Germinal center (tissue), 1 donor: ENCODE measurements at regions not wholly inside any gene's neighbourhood (a gene's known extent, or its start where the extent isn't known, plus 50 kb on each side); places are given as distances from the start of the nearest gene placed in this dataset.
A peak's percentile ranks its signal among the peaks of the same experiment; 100 is the strongest.

Experiments used
- DNase-seq: peaks from one replicate; pipeline ENCODE4 v3.0.0; 2012; ENCODE audit warnings: mixed read lengths, low spot score

DNA sequence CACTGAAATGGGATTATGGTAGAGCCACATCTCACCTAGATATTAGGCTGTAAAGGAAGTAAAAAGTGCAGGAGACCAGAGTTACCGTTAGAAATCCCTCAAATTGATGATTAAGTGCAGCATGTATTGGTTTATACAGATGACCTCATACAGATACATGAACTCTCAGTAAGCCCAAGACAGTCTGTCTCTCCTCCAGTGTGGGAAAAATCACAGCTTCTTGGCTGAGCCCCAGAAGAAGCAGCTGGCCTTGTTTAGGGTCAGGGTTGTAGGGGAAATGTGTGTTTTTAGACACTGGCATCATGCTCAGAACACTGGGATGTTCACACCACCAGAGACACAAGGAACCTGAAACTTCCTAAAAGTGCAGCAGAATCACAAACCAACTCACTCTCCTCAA lies 135.9 kb downstream of the KATNIP start:
- no peak for DNase-seq

DNA sequence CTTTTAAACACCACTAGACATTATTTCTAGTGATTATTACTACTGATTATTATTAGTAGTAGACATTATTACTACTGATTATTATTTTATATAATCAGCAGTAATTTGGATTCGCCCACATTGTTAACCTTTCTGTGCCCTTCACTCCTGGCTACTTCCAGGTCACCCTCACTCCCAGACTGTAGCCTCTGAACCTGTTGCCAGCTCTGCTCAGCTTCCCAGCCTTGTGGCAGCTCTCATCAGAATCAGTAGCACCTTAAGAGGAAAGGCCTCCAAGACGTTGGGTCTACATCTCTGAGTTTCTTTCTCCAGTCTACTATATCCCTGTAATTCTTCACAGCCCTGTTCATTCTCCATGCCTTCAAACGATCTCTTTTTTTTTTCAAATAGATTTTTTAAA lies 137.0 kb downstream of the KATNIP start:
- DNase-seq, result no peak

DNA sequence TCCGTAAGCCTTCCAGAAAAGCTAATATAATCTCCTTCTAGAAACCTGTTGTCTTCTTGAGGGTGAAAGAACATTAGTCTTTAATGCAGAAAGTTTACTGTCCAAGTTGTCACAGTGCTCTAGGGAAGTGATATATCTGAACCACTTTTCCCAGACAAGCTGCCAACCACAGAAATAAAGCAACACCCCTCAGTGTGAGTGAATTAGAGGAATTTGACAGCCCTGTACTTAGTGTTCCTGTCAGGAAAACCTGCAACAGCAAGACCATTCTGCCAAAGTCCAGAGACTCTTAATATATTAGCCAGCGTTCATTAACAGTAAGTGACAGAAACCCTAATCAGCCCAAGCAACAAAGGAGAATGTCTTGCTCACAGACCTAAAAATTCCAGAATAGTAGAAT lies 137.7 kb downstream of the KATNIP start:
- no peak for DNase-seq

DNA sequence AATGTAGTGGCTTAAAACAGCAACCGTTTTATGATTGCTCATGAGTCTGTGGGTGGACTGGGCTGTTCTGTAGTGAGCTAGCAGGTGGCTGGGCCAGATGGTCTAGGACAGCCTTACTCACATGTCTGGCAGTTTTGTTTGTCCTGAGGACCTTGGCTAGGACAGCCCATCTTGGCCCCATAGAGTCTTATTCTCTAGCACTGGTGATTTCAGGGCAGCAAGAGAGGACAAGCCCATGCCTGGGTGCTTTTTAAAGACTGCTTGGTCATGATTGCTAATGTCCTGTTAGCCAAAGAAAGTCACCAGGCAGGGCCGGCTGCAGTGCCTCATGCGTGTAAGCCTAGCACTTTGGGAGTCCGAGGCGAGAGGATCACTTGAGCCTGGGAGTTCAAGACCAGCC lies 139.8 kb downstream of the KATNIP start:
- no peak for DNase-seq

DNA sequence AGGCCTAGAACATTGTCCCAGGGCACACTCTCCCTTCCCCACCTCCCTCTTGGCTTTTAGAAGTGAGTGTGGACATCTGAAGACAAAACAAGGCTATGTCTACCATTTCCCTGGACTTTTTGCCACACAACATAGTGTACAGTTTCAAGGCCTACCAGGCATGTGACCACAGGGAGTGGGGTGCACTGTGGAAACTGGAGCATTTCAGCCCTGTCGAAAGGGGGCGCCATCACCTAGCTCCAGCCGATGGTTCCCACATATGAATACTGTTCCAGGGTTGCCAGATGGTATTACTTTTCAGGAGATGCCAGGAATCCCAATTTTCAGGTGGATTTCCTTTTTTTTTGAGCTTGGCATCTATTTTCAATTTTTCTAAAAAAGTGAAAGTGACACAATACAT lies 140.7 kb downstream of the KATNIP start:
- peak; percentile 27 for DNase-seq

DNA sequence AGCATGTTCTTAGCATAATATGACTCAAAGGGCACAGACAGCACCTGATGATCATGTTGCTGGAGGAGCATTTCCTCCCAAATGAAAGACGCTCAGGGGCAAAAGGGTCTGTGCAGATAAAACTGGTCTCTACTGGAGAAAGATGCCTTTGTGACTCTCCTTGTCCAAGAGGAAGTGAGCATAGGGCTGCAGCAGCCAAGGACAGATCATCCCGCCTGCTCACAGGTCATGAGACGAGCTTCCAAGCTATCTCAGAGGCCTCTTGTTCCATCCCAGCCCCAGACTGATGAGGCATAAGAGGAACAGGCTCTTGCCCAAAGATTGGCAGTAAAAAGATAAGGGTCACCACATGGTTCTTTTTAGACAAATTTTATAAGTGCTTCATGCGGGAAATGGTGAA lies 141.8 kb downstream of the KATNIP start:
- DNase-seq, result no peak

DNA sequence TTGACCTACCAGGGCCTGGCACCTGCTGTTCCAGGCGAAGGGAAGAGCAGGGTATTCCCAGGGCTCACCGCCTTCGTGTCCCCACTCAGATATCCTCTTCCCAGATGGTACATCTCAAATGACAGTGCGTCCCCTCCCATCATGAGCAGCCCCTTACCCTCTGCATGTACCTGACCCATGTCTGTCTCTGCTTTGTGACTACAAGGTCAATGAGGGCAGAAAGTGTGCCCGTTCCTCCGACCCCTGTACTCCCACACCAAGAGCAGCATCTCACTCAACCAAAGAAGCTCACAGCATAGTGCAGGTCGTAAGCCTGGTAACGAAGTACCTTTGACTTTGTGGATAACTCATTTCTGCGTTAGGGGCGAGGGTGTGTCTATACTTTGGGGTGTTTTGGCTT lies 142.6 kb downstream of the KATNIP start:
- DNase-seq, result no peak

DNA sequence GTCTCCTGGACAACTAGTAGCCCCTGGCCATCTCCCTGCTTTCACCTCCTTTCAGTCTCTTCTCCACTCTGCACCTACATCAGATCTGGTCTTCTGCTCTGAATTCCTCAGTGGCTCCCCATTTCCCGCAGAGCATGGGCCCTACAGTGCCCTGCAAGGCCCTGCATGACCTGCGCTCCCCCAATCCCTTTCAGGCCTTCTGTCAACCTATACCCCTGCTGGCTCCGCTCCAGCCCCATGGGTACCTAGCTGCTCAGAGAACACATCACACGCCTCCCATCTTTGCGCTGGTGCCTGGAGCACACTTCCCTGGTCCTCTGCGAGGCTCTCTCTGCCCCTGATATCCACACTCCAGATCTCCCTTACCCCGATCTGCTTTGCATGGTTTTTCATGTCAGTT lies 145.2 kb downstream of the KATNIP start:
- DNase-seq, result no peak

DNA sequence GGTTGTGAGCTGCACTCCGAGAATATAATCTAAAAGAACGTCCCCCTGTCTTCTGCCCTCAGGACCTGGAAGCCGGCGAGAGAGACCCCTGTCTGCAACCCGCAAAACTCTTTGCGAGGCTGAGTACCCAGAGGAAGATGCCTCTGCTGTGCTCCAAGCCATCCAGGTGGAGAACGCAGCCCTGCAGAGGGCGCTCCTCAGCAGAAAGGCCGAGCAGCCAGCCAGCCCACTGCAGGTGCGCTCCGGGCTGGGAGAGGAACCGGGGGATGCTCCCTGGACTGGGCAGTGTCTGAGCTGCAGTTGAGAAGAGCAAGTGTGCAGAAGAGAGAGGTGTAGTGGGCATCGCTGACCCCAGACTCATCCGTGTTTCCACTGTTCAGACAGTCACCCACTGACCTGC lies 148.3 kb downstream of the KATNIP start:
- no peak for DNase-seq

DNA sequence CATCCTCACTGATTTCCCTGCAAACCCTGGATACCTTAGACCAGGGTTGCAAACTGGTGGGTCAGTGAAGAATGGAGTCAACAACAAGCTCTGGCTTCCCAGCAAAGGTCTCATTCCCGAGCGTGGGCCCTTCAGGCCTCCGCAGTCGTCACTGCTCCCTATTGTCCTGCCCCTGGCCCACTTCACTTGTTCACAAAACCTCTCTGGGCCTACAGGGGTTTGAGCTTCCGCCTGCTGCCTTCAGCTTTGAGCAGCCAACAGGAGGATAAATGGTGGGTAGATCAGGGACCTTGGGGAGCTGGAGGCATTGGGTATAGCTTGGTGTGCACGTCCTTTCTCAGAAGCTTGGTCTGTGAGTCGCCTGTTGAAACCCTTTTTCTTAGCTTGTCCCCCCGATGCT lies 148.8 kb downstream of the KATNIP start:
- DNase-seq, result no peak

DNA sequence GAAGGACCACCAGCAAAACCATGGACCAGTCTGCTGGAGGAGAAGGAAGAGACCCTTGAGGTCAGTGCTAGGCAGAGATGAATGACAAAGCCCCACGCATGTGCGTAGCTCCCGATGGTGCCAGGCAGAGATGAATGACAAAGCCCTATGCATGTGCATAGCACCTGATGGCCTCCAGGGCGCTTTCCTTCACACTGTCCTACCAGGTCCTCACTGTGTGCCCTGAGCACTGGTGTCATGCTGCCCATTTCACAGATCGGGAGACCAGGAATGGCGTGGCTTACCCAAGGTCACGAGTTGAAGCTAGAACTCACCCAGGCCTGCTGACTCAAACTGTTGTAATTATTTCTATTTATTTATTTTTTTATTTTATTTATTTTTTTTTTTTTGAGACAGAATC lies 149.6 kb downstream of the KATNIP start:
- DNase-seq, result no peak

DNA sequence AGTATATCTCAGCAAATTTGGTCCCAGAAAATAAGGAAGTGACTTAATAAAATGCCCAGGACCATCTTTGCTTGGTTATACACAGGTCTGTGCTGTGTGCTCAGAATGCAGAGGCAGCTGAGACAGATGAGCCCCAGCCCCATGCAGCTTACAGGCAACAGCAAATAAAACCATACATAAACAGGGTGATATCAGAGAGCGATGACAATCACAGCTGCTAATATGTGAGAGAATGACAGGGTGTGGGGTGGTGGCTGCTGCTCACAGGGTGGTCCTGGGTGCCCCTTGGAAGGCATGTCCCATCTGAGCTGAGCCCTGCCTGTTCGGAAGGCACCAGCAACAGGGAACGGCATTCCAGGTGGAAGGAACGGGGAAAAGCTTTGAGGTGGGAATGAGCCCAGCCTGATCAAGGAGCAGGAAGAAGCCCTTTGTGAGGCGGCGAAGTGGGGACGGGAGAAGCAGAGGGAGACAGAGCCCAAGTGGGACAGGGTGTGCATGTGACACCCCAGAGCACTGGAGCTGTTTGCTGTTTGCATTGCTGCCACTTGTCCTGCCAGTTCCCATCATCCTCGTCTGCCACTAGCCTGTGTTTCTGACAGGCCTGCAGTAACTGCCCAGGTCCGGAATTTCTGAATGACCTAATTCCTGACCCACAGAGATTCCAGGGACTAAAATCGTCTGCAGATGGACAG lies 150.5 kb downstream of the KATNIP start:
- no peak for DNase-seq

DNA sequence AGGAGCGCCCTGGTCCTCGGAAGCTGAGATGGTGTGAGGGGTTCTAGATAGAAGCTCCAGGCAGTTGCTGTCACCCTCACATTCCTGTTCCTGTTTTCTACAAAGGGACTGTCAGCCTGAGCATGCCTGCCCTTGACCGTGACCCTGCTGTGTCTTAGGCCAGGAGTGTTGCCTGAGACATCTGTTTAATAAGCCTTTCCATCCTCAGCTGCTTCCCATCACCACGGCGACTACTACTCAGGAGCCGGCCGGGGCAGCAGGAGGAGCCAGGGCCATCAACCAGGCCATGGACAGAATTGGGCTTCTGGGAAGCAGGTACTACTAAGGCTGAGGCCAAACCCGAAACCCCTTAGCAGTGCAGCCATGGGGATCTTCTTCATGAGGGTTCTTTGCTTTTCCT lies 151.4 kb downstream of the KATNIP start:
- no peak for DNase-seq

DNA sequence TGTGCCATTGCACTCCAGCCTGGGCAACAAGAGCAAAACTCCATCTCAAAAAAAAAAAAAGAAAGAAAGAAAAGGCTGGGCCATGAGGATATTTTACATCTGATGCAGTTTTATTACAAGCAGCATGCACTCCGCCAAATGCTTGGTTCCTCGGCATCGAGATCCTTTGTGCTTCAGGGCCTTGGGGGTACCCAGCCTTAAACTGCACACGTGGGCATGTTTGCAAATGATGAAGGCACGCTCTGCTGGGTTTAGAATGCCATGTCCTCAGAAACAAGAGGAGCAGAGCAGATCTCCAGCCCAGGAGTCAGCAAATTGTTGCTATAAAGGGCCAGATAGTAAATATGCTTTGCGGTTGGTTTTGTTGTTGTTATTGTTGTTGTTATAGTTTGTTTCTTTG lies 153.2 kb downstream of the KATNIP start:
- no peak for DNase-seq

DNA sequence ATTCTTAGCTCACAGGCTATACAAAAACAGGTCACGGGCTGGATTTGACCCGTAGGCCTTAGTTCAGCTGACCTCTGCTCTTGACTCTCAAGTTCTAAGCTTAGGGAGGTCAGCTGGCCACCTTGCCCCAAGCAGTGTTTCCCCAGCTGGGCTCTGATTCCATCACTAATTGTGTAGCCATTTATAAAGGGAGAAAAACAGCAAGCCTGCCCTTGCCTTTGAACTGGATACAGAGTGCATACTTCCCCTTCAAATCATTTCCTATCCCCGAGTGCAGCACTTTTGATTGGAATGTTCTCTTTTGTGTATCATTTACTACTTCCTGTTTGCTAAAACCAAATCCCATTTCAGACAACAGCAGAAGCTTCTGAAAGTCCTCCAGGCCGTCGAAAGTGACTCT lies 153.6 kb downstream of the KATNIP start:
- DNase-seq, result no peak

DNA sequence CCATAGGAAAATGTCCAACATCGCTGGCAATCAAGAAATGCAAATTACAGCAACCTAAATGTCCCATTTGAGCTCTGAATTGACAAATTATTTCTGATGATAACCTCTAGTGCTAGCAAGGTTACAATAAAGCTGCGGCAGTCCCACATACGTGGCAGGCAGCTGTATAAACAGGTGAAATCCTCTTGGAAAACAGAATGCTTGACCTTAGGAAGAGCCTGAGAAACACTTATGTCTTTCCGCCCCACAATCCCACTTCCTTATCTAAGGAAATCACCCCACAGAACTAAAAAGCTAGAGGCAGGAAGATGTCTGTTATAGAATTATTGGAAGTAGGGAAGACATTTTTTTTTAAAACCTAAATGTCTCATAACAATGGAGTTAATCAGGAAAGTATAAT lies 154.3 kb downstream of the KATNIP start:
- no peak for DNase-seq

DNA sequence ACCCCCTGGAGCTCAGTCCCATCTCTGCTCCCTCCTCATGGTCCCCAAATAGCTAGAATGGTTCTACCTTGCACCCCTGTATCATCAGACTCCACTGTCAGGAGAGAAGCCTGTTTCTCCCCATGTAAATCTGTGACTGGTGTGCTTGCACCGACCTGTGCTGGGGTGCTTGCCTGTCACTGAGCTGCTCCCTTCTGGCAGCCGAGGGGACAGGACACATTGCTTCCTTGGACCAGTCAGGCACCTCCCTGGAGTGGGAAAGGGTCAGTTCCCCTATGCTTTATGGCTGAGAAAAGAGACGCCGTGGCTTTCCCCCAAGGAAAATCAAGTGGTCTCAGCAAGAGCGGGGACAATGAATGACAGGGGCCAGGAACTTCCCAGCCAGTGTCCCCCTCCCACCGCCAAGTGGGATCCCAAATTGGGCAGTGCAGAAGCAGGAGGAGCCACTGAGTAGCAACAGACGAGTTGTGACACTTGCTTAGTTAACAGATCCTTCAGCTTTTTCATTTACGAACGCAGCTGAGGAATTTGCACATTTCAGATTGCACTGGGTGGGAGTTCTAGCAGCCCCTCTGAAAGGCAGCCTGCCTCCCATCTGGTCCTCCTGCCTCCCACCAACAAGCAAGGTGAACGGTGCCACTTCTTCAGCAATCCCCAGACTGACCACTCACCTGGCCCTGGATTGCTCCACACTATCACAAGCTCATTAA lies 156.4 kb downstream of the KATNIP start:
- DNase-seq, result no peak

DNA sequence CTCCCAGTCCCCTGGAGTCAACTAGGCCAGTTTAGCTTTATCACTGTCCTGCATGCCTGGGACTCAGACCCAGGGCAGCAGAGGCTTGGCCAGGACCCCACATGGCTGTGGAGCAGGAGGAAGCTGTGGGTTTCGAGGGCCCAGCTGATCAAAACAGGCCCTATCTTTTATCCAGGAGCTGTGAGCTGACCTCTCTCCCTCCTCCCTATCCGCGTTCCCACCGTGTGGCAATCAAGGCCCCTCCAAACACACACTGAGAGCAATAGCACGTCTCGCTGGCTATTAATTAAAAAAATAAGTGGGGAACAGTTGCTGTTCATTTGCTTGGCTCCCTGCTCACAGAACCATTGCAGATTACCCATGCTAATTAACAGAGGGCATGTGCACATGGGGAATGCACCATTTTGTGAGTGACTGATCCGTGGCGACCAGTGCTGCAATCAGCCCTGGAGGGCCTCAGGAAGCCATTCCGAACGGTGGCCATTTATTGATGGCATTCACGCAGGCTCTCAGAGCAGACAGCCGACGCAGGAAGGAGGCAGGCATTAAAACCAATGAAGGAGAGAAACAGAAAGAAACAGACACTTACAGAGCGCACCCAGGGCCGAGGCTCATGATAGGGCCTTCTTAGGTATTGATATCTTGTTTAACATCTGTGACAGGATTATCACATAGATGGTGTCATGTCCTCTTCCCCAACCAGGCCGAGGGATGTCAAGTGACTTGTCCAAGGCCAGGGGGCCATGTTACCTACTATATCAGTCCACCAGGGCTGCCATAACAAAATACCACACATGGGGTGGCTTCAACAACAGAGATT lies 157.1 kb downstream of the KATNIP start:
- DNase-seq, result no peak

DNA sequence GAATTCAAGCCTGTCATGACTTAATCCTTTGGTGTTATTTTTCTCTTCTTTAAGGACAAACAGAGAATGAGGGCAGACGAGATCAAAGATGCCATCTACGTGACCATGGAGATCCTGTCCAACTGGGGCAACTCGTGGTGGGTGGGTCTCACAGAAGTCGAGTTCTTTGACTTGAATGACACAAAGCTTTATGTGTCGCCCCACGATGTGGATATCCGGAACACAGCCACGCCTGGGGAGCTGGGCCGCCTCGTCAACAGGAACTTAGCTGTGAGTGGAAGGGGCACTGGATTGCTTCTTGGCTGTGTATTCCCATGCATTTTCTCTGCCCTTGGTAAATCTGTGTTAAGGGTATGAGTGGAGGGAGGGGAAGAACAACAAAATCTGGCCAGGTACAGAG lies 158.7 kb downstream of the KATNIP start:
- DNase-seq, result no peak

DNA sequence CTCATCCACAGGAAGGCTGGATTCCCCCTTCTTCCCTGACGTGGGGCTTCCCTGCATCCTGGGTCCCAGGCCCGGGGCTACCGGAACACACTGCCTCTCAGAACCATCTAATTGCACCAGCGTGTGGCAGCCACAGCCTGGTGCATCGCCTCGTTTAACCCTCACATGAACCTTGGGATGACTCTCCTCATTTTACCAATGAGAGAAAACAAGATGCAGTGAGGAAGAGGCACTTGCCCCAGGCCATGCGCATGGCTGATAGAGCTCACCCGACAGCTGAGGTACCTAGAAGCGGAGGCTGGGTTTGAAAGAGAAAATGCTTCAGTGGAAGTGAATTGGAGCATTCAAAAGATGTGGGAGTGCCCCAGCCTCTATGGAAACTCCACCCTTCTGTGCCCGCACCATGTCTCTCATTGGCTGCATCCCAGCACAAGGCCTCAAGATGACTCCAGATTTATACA lies 162.3 kb downstream of the KATNIP start:
- no peak for DNase-seq

DNA sequence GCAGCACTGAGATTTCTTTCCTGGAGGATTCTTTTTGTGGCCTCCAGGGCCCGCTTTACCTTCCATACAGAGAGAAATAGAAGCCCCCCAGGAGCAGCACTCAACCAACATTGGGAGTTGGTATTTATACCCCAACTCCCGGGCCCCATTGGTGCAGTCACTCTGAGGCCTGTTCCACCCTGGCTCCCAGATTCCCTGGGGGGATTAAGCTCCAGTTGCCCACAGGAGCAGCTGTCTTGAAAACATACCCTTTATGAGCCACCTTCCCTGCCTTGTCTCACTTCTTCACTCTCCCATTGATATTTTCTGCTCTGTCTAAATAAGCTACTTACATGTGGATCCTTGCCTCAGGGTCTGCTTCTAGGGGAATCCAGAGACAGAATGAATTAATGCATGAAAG lies 167.8 kb downstream of the KATNIP start:
- DNase-seq, result no peak

DNA sequence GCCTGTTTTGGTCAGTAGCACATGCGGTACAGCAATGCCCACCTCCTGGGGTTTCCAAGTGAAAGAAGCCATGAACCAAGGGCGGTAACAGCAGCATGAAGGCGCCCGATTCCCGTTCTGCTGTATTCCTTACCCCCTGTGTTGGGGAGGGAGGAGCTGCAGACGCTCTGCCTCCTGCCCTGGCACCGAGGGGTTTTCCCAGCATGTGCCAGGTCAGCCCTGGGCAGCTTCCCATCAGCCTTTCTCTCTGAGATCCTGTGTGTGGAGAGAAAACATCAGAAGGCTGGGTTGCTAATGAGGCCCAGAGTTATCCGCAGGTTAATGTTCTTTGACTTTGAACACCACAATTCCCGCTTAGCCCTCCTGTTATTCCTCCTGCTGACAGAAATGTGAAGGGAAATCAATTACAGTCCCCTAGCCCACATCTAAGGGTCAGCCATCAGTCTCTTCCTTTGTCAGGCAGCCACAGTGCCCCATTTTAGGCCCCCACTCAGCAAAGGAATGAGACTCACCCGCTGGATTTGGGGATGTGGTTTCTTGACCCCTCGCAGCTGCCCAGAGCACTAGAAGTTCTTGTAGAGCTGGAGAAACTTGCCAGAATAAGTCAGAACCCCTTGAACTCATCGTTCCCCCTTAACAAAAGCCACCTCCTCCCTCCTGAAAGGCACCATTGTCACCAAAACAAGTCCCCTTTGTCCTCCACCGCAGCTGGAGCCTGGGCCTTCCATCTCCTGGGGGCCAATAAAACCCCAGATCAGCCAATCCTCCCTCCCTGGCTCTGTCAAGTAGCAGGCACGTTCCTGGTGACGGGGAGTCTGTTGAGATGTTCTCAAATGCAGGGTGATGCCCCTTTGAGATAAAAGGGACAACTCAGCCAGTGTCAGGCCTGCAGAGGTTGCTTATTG lies 168.5 kb downstream of the KATNIP start:
- no peak for DNase-seq
